NT2/D1 (cell line): ENCODE measurements at regions not wholly inside any gene's neighbourhood (a gene's known extent, or its start where the extent isn't known, plus 50 kb on each side); places are given as distances from the start of the nearest gene placed in this dataset.

Experiments used
- SUZ12 ChIP-seq: IDR thresholded peaks from 2 replicates; pipeline ENCODE4 v1.6.1; 2011; ENCODE audit not compliant: insufficient read length, insufficient read depth; ENCODE audit errors: extremely low read depth
- YY1 ChIP-seq: IDR thresholded peaks from 2 replicates; pipeline ENCODE4 v1.6.1; 2011; ENCODE audit not compliant: insufficient read length, insufficient read depth

DNA sequence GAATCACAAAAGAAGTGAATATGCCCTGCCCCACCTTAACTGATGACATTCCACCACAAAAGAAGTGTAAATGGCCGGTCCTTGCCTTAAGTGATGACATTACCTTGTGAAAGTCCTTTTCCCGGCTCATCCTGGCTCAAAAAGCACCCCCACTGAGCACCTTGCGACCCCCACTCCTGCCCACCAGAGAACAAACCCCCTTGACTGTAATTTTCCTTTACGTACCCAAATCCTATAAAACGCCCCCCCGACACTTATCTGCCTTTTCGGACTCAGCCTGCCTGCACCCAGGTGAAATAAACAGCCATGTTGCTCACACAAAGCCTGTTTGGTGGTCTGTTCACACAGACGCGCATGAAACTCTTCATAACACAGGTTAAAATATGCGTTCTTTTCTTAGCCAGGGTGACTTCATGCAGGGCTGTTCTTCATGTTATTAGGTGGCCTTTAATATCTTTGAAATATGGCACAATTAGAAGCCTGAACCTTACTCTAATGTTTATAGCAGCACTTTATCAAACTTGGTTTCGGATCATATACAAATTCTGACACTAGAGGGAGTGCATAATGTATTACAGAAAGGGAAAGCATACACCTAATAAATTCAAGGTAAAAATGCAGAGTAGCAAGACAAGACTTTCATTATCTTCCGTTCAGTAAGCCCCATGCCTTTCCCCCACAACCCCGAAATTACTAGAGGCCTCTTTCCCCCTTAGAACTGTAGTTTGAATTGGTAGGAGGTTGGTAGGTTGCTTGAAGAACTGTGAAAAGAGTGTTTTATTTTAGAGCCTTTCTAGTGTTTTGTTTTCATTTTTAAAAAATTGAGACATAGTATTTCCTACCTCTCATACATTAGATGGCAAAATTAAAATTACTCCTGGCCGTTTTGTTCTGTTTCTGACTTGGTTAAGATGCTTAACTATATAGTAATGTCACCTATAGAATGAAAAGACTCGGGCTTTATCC lies 117.9 kb downstream of the NPY start:
- TF ChIP-seq SUZ12 (no peak), YY1 (no peak)
